ENCODE measurements at regions not wholly inside any gene's neighbourhood (a gene's known extent, or its start where the extent isn't known, plus 50 kb on each side); places are given as distances from the start of the nearest gene placed in this dataset.

DNA sequence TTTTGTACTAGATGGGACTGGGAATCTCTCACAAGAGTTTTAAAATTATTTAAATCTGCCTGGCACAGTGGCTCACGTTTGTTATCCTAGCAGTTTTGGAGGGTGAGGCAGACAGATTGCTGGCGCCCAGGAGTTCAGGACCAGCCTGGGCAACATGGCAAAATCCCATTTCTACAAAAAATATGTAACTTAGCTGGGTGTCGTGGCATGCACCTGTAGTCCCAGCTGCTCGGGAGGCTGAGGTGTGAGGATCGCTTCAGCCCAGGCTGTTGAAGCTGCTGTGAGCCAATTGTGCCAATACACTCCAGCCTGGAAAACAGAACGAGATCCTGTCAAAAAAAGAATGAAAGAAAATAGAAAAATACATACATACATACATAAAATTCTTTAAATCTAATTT is 685.7 kb upstream of the PIK3C3 start:
- TF ChIP-seq, protein P1, sequence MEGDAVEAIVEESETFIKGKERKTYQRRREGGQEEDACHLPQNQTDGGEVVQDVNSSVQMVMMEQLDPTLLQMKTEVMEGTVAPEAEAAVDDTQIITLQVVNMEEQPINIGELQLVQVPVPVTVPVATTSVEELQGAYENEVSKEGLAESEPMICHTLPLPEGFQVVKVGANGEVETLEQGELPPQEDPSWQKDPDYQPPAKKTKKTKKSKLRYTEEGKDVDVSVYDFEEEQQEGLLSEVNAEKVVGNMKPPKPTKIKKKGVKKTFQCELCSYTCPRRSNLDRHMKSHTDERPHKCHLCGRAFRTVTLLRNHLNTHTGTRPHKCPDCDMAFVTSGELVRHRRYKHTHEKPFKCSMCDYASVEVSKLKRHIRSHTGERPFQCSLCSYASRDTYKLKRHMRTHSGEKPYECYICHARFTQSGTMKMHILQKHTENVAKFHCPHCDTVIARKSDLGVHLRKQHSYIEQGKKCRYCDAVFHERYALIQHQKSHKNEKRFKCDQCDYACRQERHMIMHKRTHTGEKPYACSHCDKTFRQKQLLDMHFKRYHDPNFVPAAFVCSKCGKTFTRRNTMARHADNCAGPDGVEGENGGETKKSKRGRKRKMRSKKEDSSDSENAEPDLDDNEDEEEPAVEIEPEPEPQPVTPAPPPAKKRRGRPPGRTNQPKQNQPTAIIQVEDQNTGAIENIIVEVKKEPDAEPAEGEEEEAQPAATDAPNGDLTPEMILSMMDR (IDR thresholded peaks at IDR 0.05): no peak
- TF ChIP-seq POLR2A (IDR thresholded peaks at IDR 0.05): no peak

Data from Peyer's patch (tissue), 4 donors.